Stimulated activated naive CD8-positive, alpha-beta T cell treated with anti-CD3 and anti-CD28 coated beads, Interleukin-15, Interleukin-2, amounts not matched to agents 100 U/mL and 50 U/mL, for 24 hours (primary cell): ENCODE measurements at regions not wholly inside any gene's neighbourhood (a gene's known extent, or its start where the extent isn't known, plus 50 kb on each side); places are given as distances from the start of the nearest gene placed in this dataset.

Experiments
- ATAC-seq: fragments of 150-1000 bp; cut with Tn5 transposase; one replicate; pipeline ENCODE4 v1.10.0; 2021
- DNase-seq: peaks from one replicate; pipeline ENCODE4 v3.0.0; 2021

DNA sequence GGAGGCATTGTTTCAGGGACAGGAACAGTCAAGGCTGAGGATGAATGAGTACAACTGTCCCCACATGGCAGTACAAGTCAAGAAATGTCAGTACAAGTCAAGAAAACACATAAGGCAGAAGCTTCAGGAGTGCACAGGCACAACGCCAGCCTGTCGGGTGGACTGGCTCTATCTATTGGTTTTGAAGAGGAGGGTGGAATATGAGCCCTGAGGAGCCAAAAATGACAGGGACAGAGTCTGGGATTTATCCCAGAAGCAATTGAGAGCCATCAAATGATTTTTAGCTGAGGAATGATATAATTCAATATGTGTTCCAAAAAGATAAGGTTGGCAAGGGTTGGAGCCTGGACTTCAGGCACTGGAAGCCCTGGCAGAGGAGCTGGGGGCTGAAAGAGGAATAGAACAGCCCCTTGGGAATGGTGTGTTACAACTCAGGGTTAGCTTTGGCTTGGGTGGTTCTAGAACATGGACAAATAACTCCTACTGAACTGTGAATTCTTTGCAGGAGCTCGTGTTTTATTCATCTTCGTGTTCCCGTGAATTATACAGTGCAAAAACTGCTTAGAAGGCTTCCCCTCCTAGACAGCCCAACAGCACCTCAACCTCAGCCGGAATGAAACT, 425.7 kb upstream of the ARID1B start:
- ATAC-seq, result no peak
- no peak for DNase-seq

DNA sequence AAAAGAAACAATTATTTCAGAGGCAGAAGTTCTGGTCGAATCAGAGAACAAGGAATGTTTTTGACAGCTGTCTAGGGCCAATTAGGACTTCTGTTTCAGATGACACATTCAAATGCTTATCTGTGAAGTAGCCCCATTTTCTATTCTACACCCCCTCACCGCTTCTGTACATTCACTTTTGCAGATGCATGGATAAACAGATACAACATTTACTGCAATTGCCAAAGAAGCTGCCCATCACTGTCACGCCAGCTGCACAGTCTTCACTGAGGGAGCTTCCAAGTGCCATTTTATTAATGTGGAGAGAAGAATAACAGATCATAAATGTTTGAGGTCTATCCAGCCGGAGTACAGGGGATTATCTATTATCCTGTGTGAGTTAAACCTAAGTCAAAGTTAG, 426.8 kb upstream of the ARID1B start:
- ATAC-seq (no peak), DNase-seq (no peak)

DNA sequence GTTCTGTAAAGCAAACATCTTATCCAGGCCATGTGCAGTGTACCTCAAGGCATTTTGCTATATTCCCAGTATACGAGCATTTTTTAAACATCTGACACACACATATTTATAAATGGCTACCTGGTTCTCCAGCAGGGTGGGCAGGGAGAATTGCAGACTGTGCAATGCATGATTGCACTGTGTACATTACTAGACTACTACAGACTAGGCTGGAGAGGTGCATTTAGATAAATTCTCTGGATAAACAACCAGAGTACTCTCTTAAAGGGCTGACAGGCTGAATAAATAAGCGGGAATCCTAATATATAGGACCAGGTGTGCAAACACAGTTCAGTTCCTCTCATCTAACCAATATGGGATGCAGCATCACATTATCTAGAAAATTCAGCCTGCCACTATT, 428.3 kb upstream of the ARID1B start:
- DNase-seq (no peak), ATAC-seq (no peak)

DNA sequence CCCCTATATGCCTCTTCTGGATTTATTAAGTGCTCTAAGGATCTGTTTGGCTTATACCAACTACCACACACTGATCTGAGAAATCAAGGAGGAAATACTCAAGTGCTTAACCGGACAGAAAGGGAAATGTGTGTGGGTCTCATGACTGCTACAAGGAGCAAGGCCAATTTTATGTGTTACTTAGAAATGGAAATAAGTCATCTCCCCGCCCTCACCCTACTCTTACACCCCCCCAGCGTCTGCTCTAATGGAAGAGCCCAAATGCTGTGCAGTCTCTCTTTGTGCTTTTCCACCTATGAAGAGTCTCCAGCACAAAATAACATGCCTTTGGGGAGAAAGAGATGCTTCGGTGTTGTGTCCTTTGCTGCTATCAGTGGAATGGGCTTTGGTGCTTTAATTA, 428.8 kb upstream of the ARID1B start:
- DNase-seq, result no peak
- ATAC-seq, result no peak

DNA sequence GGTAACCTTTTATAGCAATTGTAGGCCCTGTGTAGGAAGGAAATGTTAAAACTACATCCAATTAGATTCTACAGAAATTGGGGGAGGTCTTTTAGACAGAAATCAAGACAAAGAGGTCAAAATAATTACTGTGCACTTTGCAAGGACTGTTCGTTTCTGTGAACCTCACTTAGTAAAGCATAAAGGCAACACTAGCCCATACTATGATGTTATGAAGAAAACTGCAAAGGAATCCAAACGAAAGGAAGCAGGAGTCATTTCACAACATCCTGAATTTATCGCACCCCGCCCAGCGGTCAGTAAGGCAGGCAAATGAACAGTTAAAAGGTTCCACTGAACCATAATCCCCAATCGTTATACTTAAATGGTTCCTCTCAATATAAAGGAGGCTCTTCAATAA, 429.5 kb upstream of the ARID1B start:
- ATAC-seq, result no peak

DNA sequence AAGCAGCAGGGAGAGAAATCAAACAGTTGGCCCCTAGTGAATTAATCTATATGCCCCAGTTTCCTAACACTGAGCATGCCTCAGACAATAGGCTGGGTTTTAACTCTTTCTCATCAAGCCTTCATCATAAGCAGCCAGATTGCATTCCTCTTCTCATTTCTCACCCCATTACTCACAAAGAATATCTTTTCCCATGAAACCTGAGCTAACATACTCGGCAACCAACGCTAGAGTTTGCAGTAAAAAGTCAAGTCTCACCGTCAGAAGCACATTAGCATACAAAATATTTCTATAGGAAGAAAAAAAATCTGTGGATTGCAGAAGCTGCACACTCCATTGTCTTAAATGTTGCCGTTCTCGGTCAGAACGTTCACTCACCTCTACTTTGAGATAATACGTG, 429.9 kb upstream of the ARID1B start:
- DNase-seq, result no peak
- ATAC-seq, result no peak

More for the DNA sequence above, 429.5 kb upstream of the ARID1B start:
- DNase-seq, result no peak

DNA sequence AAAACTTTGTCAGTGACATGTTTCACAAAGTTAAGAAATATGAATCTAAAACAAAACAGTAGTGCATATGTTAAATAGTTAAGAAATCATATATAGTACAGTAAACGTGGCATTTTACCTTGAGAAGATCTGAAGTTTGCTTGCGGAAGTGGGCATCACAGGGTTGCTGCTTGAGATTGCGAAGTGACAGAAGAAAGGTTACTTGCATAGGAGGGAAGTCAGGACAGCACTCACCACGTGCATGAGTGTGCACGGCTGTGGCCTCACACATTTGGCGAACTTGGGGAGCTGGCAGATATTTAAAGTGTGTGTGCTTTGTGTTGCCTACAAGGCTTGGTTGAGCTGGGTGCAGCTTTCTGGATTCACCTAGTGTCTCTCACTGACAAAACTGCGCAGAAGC, 431.5 kb upstream of the ARID1B start:
- ATAC-seq (peak; percentile 36), DNase-seq (no peak)

DNA sequence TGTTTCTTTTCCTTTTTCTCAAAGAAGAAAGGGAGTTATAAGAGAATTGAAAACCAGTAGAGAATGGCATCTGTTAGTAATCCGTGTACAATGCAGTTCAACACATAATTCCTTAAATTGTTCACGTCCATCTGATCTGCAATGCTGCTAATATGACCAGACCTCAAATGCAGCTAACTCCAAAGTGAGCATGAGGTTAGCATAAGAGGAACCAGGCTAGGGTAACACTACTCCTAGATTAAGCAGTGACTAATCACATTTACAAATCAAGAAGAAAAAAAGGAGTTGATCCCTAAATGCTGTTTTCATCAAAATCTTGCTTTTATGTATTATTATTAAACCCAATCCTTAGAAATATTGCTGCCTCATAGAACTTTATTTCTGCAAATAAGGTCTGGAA, 432.7 kb upstream of the ARID1B start:
- ATAC-seq, result no peak

DNA sequence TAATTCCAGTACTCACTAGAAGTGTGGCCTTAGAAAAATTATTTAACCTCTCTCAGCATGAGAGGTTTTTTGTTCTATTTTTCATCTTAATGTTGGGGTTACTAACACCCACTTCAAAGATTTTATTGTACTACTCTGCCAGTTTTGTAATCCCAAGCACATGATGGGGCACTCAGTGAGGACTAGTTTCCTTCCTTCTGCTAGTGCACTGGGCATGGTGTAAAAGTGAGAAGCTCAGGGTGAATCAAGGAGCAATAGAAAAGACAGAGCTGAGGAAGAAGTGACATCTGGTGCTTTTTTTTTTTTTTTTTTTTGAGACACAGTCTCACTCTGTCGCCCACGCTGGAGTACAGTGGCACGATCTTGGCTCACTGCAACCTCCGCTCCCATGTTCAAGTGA, 439.4 kb upstream of the ARID1B start:
- DNase-seq (no peak), ATAC-seq (no peak)

More for the DNA sequence above, 432.7 kb upstream of the ARID1B start:
- DNase-seq, result no peak

DNA sequence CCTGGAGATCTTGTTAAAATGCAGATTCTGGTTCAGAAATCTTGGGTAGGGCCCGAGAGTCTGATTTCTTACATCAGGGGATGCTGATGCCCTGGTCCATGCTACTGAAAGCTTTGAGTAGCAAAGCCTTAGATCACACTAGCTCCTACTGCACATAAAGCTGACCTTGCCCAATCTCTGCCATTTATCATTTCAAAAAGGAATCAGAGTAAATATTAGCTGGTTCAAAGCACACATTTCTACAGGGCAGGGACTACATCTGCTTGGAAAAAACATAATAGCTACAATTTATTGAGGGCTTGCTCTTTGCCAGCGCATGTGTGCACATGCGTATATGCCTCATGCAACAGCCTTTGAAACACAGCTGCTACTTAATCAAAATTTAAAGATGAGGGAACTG, 440.4 kb upstream of the ARID1B start:
- ATAC-seq (no peak), DNase-seq (no peak)

DNA sequence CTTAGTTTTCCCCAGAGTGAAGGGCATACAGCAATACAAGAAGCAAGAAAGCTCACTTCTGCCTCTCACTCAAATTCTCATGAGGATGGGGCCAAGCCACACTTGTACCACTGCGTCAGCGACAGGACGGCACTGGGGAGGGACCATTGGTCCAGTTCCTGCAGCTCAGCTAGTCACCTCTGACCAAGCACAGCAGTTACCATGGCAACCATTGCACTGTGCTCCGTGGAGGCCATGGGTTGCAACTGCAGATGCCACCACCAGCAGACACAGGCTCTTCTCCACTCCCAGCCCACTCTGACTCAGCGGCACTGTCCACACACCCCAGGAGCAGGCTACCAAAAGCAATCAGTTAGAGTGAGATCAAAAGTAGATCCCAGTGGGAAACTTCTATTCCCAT, 441.1 kb upstream of the ARID1B start:
- DNase-seq, result no peak
- ATAC-seq, result no peak

DNA sequence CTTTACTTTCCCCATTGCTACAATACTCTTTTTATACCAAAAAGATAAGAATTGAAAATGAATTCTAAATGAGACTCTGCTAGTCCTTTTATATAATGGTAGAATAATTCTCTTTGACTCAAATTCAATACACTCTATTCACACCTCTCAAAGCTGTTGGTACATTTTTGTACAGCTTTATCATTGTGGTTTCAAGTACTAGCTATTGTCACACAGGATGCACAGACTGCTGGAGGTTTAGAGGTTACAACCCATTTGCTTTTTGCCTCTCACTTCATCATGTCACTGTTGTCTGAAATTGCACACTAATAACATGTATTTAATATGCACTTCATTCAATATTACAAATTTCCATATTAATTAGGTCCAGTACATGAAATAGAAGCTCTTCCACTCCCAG, 442.2 kb upstream of the ARID1B start:
- DNase-seq, result no peak
- ATAC-seq, result no peak

DNA sequence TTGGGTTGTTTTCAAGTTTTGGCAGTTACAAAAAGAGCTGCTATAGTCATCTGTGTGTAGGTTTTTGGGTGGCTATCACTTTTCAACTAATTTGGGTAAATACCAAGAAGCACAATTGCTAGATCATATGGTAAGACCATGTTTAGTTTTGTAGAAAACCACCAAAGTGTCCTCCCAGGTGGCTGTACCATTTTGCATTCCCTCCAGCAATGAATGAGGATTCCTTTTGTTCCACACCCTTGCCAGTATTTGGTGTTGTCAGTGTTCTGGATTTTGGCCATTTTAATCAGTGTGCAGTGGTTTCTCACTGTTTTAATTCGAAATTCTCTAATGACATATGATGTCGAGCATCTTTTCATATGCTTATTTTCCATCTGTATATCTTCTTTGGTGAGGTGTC, 457.5 kb upstream of the ARID1B start:
- ATAC-seq (no peak), DNase-seq (no peak)

DNA sequence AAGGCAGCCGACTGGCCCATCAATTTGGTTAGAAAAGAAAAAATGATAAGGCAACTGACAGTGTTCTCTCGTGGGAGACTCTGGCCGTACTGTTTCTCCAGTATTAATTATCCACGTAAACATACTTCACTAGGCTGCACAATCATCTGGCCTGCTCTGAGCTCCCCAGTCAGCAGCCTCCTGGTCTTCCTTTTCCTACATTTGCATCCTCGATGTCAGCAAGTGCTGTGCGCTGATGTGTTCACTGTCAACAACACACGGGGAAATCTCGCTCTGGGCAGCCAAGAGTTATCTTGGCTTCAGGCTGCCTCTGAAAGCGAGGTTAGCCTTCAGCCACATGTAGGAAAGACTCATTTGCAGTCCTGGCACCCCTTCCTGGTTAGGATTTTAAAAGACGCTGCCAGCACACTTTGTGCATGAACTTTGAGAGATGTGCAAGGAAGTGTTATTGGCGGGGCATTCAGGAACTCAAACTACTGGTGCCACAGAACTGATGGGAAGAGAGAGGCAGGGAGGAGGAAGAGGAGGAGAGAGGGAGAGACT, 460.5 kb upstream of the ARID1B start:
- no peak for ATAC-seq
- no peak for DNase-seq

DNA sequence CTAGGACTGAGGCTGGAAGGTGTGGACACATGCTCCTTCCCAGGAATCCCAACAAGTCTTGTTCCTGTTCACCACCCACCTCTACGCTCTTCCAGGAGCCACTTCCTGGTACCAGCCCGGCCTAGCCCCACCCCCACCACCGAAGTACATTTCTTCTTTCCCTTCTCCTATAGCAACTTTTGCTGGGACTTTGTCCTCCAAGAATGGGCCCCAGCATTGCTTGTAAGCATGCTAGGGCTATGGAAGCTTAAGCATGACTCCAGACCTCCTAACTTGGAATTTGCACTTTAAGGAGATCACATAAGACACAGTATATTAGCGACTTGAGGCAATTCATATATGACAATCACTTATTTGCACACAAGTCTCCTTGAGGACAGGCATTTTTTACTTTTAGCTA, 462.0 kb upstream of the ARID1B start:
- no peak for DNase-seq
- ATAC-seq, result no peak

DNA sequence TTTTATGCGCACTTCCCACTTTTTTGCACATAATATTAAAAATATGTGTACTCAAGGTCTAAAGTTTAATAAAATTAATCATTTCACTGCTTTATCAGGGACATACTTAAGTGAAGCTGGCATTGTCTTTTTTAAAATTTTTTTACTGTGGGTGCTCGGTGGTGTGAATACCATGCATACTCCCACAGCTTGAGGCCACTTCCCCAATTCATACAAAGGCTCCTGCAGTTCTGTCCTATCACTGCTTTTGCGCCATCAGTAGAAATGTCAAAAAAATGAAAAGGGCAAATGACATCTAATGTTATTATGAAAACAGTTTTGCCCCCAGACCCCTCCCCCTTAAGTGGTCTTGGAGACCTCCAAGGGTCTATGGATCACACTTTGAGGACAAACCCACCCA, 464.1 kb upstream of the ARID1B start:
- ATAC-seq, result no peak

DNA sequence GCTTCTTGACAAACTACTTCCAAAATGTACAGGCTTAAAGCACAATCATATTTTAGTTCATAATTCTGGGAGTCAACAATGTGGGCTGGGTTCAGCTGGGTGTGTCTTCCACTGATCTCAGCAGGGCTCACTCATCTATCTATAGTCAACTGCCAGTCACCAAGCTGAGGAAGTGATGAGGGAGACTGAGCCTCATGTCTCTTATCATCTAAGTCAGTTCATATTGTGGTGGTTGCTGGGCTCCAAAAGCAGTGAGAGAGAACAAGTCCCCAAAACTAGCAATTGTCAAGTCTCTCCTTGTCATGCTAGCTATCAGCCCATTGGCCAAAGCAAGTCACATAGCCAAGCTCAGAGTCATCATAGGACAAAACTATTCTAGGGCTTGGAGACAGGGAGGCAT, 465.9 kb upstream of the ARID1B start:
- ATAC-seq (no peak), DNase-seq (no peak)

More for the DNA sequence above, 464.1 kb upstream of the ARID1B start:
- no peak for DNase-seq

DNA sequence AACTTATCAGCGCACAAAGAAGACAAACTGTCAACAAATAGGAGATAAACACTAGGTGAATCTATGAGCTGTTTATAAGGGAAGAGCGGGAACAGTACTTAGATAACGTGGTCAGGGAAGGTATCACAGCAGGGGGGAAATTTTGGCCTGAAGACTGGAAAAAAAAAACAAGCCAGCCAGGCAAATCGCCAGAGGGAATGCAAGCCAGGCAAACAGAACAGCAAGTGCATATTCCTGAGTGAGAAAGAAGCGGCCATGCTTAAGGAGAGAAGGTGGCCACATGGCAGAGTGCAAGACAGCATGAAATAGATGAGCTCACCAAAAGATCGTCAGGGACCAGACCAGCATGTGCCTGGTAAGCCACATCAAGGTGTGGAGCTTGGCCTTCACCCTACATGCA, 466.5 kb upstream of the ARID1B start:
- no peak for DNase-seq
- ATAC-seq, result no peak

DNA sequence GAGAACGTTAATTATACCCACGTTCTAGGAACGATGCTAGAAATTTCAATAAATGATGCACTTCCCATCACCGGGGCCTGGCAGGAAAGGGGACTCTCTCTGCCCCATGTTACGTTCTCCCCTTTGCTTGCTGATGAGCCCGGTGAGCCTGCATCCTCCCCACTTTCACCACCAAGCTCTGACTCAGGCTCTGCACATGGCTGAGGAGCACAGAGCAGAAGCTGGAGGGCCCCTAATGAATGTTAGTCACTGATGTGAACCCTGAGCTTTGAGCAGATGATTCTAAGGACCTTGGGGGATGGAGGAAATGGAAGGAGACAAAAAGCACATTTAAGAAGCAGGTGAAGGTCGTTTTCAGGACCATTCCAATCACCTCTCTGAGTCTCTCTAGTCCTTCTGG, 468.2 kb upstream of the ARID1B start:
- ATAC-seq (peak; percentile 52), DNase-seq (no peak)

DNA sequence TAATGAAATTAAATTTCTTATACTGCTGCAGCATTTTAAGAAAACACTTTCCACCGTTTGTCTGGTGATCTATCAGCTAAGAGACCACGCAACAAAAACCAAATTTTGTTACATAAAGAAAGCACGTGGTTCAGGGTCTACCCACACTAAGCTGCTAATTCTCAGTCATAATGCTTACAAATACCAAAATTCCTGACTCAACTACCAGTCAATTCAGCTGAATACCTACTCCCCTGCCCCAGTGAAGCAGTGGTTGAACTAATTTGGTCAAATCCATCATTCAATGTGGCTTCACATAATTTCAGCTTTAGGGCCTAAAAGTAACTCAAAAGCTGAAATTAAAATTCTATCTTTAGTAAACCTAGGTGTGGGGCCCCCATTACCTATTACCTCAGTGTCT, 468.6 kb upstream of the ARID1B start:
- DNase-seq (no peak), ATAC-seq (no peak)

DNA sequence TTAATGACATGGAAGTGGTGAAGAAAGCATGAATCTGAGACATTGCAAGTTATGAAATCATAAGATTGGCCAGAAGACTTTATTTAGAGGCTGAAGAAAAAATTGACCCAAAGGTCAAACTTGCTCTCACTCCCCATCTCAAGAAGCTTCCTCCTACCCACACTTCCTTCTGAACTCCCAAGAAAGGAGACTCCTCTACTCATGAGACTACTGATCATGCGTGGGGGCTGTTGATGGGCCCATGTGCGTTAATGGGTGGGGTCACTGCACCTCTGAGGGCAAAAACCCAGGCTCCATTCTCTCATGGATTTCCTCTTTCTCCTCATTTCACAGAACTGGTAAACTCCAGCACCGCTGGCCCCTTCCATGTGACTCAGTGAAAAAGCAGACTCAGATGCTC, 470.6 kb upstream of the ARID1B start:
- DNase-seq (no peak), ATAC-seq (no peak)

DNA sequence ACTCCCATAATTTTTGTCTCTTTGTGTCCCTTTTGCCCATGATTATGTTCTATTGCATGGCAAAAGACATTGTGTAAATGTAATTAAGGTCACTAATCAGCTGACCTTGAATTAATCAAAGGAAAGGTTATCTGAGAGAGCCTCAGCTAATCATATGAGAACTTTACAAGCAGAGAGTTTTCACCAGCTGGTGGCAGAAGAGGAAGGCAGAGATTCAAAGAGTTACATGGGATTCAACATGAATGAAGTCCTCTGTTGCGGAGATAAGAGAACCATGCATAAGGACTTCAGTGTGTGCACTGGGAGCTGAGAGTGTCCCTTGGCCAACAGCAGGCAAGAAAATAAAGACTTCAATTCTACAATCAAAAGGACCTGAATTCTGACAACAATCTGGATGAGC, 494.1 kb upstream of the ARID1B start:
- DNase-seq, result no peak
- no peak for ATAC-seq

DNA sequence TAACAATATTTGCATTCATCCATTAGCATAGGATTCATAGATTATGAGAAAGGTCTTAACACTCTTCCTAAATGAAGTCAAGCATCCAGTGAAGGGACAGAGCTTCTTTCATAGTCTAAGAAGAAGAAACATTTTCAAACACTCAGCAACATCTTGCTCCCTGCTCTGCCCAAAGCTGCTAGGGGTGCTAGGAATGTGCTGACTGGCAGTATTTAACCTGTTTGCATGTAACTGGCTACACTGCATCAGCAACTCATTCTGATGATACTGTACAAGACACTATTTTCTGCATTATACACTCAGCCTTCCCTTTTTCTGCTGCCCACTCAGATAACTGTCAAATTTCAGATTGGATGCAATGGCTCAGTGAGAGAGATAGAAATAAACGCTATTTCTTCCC, 495.1 kb upstream of the ARID1B start:
- DNase-seq (no peak), ATAC-seq (no peak)

DNA sequence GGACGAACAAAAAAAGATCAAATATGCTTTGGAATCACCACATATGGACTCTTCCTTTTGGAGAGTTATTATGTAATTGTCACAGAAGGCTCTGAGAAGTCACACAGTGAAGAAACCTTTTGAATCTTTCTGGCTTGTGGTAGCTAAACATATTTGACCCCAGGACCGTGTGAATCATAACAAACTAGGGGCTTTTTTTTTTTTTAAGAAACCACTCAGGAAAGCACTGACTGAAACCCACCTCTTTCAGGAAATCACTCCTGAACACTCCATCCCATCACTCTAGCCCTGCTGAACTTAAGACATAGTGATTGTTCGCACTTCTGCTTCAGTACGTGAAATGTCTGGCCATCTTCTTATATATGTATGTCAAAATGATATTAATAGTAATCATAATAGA, 495.9 kb upstream of the ARID1B start:
- DNase-seq (no peak), ATAC-seq (no peak)

DNA sequence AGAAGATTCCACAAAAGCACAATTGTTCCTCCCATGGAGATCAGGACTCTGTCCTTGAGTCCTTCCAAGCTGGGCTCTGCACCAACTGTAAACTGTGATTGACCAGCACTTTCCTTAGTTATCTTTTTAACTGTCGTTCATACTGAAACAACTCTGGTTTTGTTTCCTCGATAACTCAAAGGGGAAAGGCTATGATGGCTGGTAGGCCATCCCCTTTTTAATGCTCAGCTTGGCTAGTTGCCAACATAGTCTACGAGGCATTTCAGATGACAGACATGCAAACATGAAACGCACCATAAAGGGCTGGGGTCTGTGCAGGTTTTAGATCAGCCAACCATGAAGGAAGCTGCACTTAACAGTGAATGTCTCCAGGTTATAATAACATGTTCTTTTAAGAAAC, 497.1 kb upstream of the ARID1B start:
- no peak for DNase-seq
- ATAC-seq, result no peak
